ENCODE measurements at regions not wholly inside any gene's neighbourhood (a gene's known extent, or its start where the extent isn't known, plus 50 kb on each side); places are given as distances from the start of the nearest gene placed in this dataset.
A peak's percentile ranks its signal among the peaks of the same experiment; 100 is the strongest.

GRCh38 chr1:105934806-105935205 lies 1121.7 kb upstream of the PRMT6 start:
- TF ChIP-seq POLR2A (IDR thresholded peaks at IDR 0.05) (no peak), POLR2AphosphoS5 (IDR thresholded peaks at IDR 0.05) (no peak), CTCF (IDR thresholded peaks at IDR 0.05 in 8 of 11, conservative IDR thresholded peaks at IDR 0.05 in 3 of 11) (no peak)
- no peaks in the 10 kb centered on the region for H3K36me3 ChIP-seq
- 50 to 72% (median 65%) methylated on average over 1 of the region's 1 CpG for WGBS, 5 donors
- H3K27me3 ChIP-seq (replicated peaks in 1 of 7) = no peaks in the 10 kb centered on the region
- H3K4me1 ChIP-seq = no peaks in the 10 kb centered on the region
- DNase-seq = no peak
- peaks cover 0 to 24% (median 6%) of the 10 kb centered on the region in 8 donors for H3K9me3 ChIP-seq
- no peak overlapping the region for H3K27ac ChIP-seq
- no peak overlapping the region for H3K4me3 ChIP-seq
- intact Hi-C loops (cut with DNase I; ENCODE audit: low total_unique reads) = no loop called here

- no peak for DNase-seq
- Histone ChIP-seq H3K4me1 (no peaks in the 10 kb centered on the region), H3K9me3 (peaks cover 0 to 13% (median 0%) of the 10 kb centered on the region in 8 donors), H3K27me3 (replicated peaks in 1 of 7) (no peaks in the 10 kb centered on the region), H3K36me3 (no peaks in the 10 kb centered on the region), H3K27ac (no peak overlapping the region), H3K4me3 (no peak overlapping the region)
- no peak for TF ChIP-seq POLR2AphosphoS5 (IDR thresholded peaks at IDR 0.05)
- no peak for TF ChIP-seq POLR2A (IDR thresholded peaks at IDR 0.05)
- intact Hi-C loops (cut with DNase I; ENCODE audit: low total_unique reads) = no loop called here
- 73 to 93% (median 80%) methylated on average over 4 of the region's 4 CpGs for WGBS, 5 donors
These were observed 1091.6 kb upstream of the PRMT6 start for GRCh38 chr1:105964879-105965278.

- DNase-seq = no peak
- H3K9me3 ChIP-seq = peaks cover 0 to 32% (median 2%) of the 10 kb centered on the region in 8 donors
- no peak overlapping the region for H3K4me3 ChIP-seq
- H3K4me1 ChIP-seq = no peaks in the 10 kb centered on the region
- WGBS, 5 donors = 80 to 96% (median 86%) methylated on average over 6 of the region's 6 CpGs
- H3K27me3 ChIP-seq (replicated peaks in 1 of 7) = no peaks in the 10 kb centered on the region
- no peak for TF ChIP-seq CTCF (IDR thresholded peaks at IDR 0.05 in 8 of 11, conservative IDR thresholded peaks at IDR 0.05 in 3 of 11)
- H3K36me3 ChIP-seq = no peaks in the 10 kb centered on the region
- H3K27ac ChIP-seq = no peak overlapping the region
- intact Hi-C loops (cut with DNase I; ENCODE audit: low total_unique reads) = no loop called here
These were observed 1059.0 kb upstream of the PRMT6 start for GRCh38 chr1:105997516-105997915.

- no peak overlapping the region for H3K4me3 ChIP-seq
- no peak for DNase-seq
- 21 to 33% (median 22%) methylated on average over 2 of the region's 2 CpGs for WGBS, 5 donors
- no peak overlapping the region for H3K27ac ChIP-seq
- H3K4me1 ChIP-seq = no peaks in the 10 kb centered on the region
- no peaks in the 10 kb centered on the region for H3K36me3 ChIP-seq
- intact Hi-C loops (cut with DNase I; ENCODE audit: low total_unique reads) = no loop called here
- H3K9me3 ChIP-seq = no peaks in the 10 kb centered on the region
- TF ChIP-seq CTCF (IDR thresholded peaks at IDR 0.05 in 8 of 11, conservative IDR thresholded peaks at IDR 0.05 in 3 of 11) = peak in 3 of 11 experiments; percentile 2 to 30 (median 17)
- no peak for TF ChIP-seq POLR2AphosphoS5 (IDR thresholded peaks at IDR 0.05)
- no peak for TF ChIP-seq POLR2A (IDR thresholded peaks at IDR 0.05)
- H3K27me3 ChIP-seq (replicated peaks in 1 of 7) = no peaks in the 10 kb centered on the region
These were observed 1034.1 kb upstream of the PRMT6 start for GRCh38 chr1:106022312-106022902.

GRCh38 chr1:106027871-106028270 lies 1028.6 kb upstream of the PRMT6 start:
- no peaks in the 10 kb centered on the region for H3K36me3 ChIP-seq

More at GRCh38 chr1:106027871-106028270, 1028.6 kb upstream of the PRMT6 start:
- H3K27me3 ChIP-seq (replicated peaks in 1 of 7) = no peaks in the 10 kb centered on the region
- TF ChIP-seq CTCF (IDR thresholded peaks at IDR 0.05 in 8 of 11, conservative IDR thresholded peaks at IDR 0.05 in 3 of 11) = no peak
- TF ChIP-seq POLR2A (IDR thresholded peaks at IDR 0.05) = no peak
- no peak for TF ChIP-seq POLR2AphosphoS5 (IDR thresholded peaks at IDR 0.05)
- H3K4me1 ChIP-seq = no peaks in the 10 kb centered on the region
- 85 to 95% (median 93%) methylated on average over 2 of the region's 2 CpGs for WGBS, 5 donors
- intact Hi-C loops (cut with DNase I; ENCODE audit: low total_unique reads) = no loop called here
- no peak for DNase-seq
- H3K9me3 ChIP-seq = no peaks in the 10 kb centered on the region
- H3K27ac ChIP-seq = no peak overlapping the region
- no peak overlapping the region for H3K4me3 ChIP-seq
